ENCODE measurements at regions not wholly inside any gene's neighbourhood (a gene's known extent, or its start where the extent isn't known, plus 50 kb on each side); places are given as distances from the start of the nearest gene placed in this dataset.

- Mint-ChIP-seq H3K27me3 (ENCODE audit: insufficient read depth) (no peaks in the 10 kb centered on the region), H3K4me1 (no peaks in the 10 kb centered on the region), H3K27ac (no peak overlapping the region), H3K4me3 (no peak overlapping the region), H3K9me3 (no peaks in the 10 kb centered on the region), H3K36me3 (ENCODE audit: low read depth) (no peaks in the 10 kb centered on the region)
- DNase-seq = no peak
- Histone ChIP-seq H3K27ac (ENCODE audit: low read depth, low read length) (no peak overlapping the region), H3K4me3 (ENCODE audit: low read length) (no peak overlapping the region), H3K36me3 (ENCODE audit: control insufficient read depth, insufficient read depth, low read length) (no peaks in the 10 kb centered on the region), H3K4me1 (ENCODE audit: control insufficient read depth, insufficient read depth, low read length) (no peaks in the 10 kb centered on the region), H3K9ac (ENCODE audit: extremely low read depth, low read length, poor library complexity, severe bottlenecking) (no peak overlapping the region), H3K9me3 (ENCODE audit: control insufficient read depth, low read length) (peaks cover 10% of the 10 kb centered on the region), H3K27me3 (ENCODE audit: control insufficient read depth, insufficient read depth, low read length, poor library complexity, severe bottlenecking) (no peaks in the 10 kb centered on the region)
- TF ChIP-seq CTCF (conservative IDR thresholded peaks at IDR 0.05) = no peak
Observed at GRCh38 chr4:12645732-12646131, 838.4 kb downstream of the RAB28 start.

- Mint-ChIP-seq H3K9me3 (no peaks in the 10 kb centered on the region), H3K27ac (no peak overlapping the region), H3K4me3 (no peak overlapping the region), H3K4me1 (no peaks in the 10 kb centered on the region), H3K36me3 (ENCODE audit: low read depth) (no peaks in the 10 kb centered on the region), H3K27me3 (ENCODE audit: insufficient read depth) (no peaks in the 10 kb centered on the region)
- H3K27me3 ChIP-seq (ENCODE audit: control insufficient read depth, insufficient read depth, low read length, poor library complexity, severe bottlenecking) = no peaks in the 10 kb centered on the region
- no peak for TF ChIP-seq CTCF (conservative IDR thresholded peaks at IDR 0.05)
- no peaks in the 10 kb centered on the region for H3K36me3 ChIP-seq (ENCODE audit: control insufficient read depth, insufficient read depth, low read length)
- no peak overlapping the region for H3K9ac ChIP-seq (ENCODE audit: extremely low read depth, low read length, poor library complexity, severe bottlenecking)
- H3K27ac ChIP-seq (ENCODE audit: low read depth, low read length) = no peak overlapping the region
- H3K4me3 ChIP-seq (ENCODE audit: low read length) = no peak overlapping the region
- DNase-seq = no peak
- H3K9me3 ChIP-seq (ENCODE audit: control insufficient read depth, low read length) = peaks cover 2% of the 10 kb centered on the region
- WGBS, 2 experiments (ENCODE audit: insufficient coverage in 1 of 2, insufficient read length in 1 of 2) = 90% methylated on average over 1 of the region's 1 CpG; no CpG with 5 or more reads in 1 of the 2 experiments
- H3K4me1 ChIP-seq (ENCODE audit: control insufficient read depth, insufficient read depth, low read length) = no peaks in the 10 kb centered on the region
Observed at GRCh38 chr4:12644261-12644660, 839.9 kb downstream of the RAB28 start.

- no peak for TF ChIP-seq CTCF (conservative IDR thresholded peaks at IDR 0.05)
- H3K4me1 Mint-ChIP-seq = no peaks in the 10 kb centered on the region
- H3K4me3 Mint-ChIP-seq = no peak overlapping the region
- H3K4me1 ChIP-seq (ENCODE audit: control insufficient read depth, insufficient read depth, low read length) = no peaks in the 10 kb centered on the region
- no peak overlapping the region for H3K9ac ChIP-seq (ENCODE audit: extremely low read depth, low read length, poor library complexity, severe bottlenecking)
- peaks cover 2% of the 10 kb centered on the region for H3K36me3 Mint-ChIP-seq (ENCODE audit: low read depth)
- H3K27ac Mint-ChIP-seq = no peak overlapping the region
- no peak overlapping the region for H3K4me3 ChIP-seq (ENCODE audit: low read length)
- WGBS, 2 experiments (ENCODE audit: insufficient coverage in 1 of 2, insufficient read length in 1 of 2) = 89 to 90% methylated on average over 3 to 5 of the region's 5 CpGs
- no peaks in the 10 kb centered on the region for H3K36me3 ChIP-seq (ENCODE audit: control insufficient read depth, insufficient read depth, low read length)
- no peak for DNase-seq
- H3K27ac ChIP-seq (ENCODE audit: low read depth, low read length) = no peak overlapping the region
- no peaks in the 10 kb centered on the region for H3K27me3 ChIP-seq (ENCODE audit: control insufficient read depth, insufficient read depth, low read length, poor library complexity, severe bottlenecking)
- no peaks in the 10 kb centered on the region for H3K27me3 Mint-ChIP-seq (ENCODE audit: insufficient read depth)
- peaks cover 17% of the 10 kb centered on the region for H3K9me3 ChIP-seq (ENCODE audit: control insufficient read depth, low read length)
- peaks cover 20% of the 10 kb centered on the region for H3K9me3 Mint-ChIP-seq
Observed at GRCh38 chr4:12636191-12636590, 847.9 kb downstream of the RAB28 start.
